GM23338 (cell line): ENCODE measurements at regions not wholly inside any gene's neighbourhood (a gene's known extent, or its start where the extent isn't known, plus 50 kb on each side); places are given as distances from the start of the nearest gene placed in this dataset.

ENCODE experiments used
- ATAC-seq: fragments of 200-7000 bp; cut with Tn5 transposase; 3 replicates; pipeline ENCODE4 v1.9.1; 2020
- DNase-seq: peaks from one replicate; pipeline ENCODE4 v3.0.0-alpha.2; 2015; ENCODE audit warnings: low spot score
- H2AFZ ChIP-seq: fragments of 200-600 bp; sonication (generic); 2 replicates; pipeline ENCODE4 v1.8.0; 2016; ENCODE audit warnings: antibody characterized with exemption, mild to moderate bottlenecking, moderate library complexity
- H3F3A ChIP-seq: fragments of 200-600 bp; sonication (generic); replicated peaks from 2 replicates; pipeline ENCODE4 v1.8.0; 2017; ENCODE audit warnings: antibody characterized with exemption, mixed run types, low read depth
- H3K27ac ChIP-seq: fragments of 200-600 bp; sonication (generic); 2 replicates; pipeline ENCODE4 v1.6.1; 2016; ENCODE audit warnings: low read depth
- H3K27me3 ChIP-seq: fragments of 200-600 bp; sonication (generic); 2 replicates; pipeline ENCODE4 v1.8.0; 2016; ENCODE audit warnings: mild to moderate bottlenecking, mixed run types, moderate library complexity; ENCODE audit not compliant: insufficient read depth
- H3K36me3 ChIP-seq: fragments of 200-600 bp; sonication (generic); 2 replicates; pipeline ENCODE4 v1.8.0; 2016; ENCODE audit warnings: mild to moderate bottlenecking; ENCODE audit not compliant: insufficient read depth
- H3K4me1 ChIP-seq: fragments of 200-600 bp; sonication (generic); 2 replicates; pipeline ENCODE4 v1.8.0; 2016; ENCODE audit warnings: mild to moderate bottlenecking, moderate library complexity; ENCODE audit not compliant: insufficient read depth
- H3K4me2 ChIP-seq: fragments of 200-600 bp; sonication (generic); 2 replicates; pipeline ENCODE4 v1.7.1; 2017; ENCODE audit warnings: mixed run types
- H3K4me3 ChIP-seq: fragments of 200-600 bp; sonication (generic); 2 replicates; pipeline ENCODE4 v1.6.1; 2016; ENCODE audit warnings: mixed run types
- H3K79me2 ChIP-seq: fragments of 200-600 bp; sonication (generic); replicated peaks from 2 replicates; pipeline ENCODE4 v1.8.0; 2017; ENCODE audit warnings: mild to moderate bottlenecking; ENCODE audit not compliant: insufficient read depth
- H3K9me2 ChIP-seq: fragments of 200-600 bp; sonication (generic); 2 replicates; pipeline ENCODE4 v1.8.0; 2017; ENCODE audit not compliant: insufficient read depth
- H4K20me1 ChIP-seq: fragments of 200-600 bp; sonication (generic); replicated peaks from 2 replicates; pipeline ENCODE4 v1.8.0; 2017; ENCODE audit warnings: mild to moderate bottlenecking; ENCODE audit not compliant: insufficient read depth
- H3K27ac Mint-ChIP-seq: 2 replicates; pipeline ENCODE4 v1.8.0; 2020; ENCODE audit warnings: inconsistent platforms, mild to moderate bottlenecking, moderate library complexity, mixed read lengths
- H3K27me3 Mint-ChIP-seq: 3 replicates; pipeline ENCODE4 v1.8.0; 2022; ENCODE audit warnings: low read depth, mild to moderate bottlenecking, moderate library complexity, mixed read lengths, inconsistent platforms; ENCODE audit not compliant: insufficient read depth, poor library complexity
- H3K36me3 Mint-ChIP-seq: 3 replicates; pipeline ENCODE4 v1.8.0; 2021; ENCODE audit warnings: low read depth, mild to moderate bottlenecking, inconsistent platforms, moderate library complexity, mixed read lengths
- H3K4me1 Mint-ChIP-seq: 3 replicates; pipeline ENCODE4 v1.8.0; 2020; ENCODE audit warnings: mild to moderate bottlenecking, inconsistent platforms, mixed read lengths
- H3K4me3 Mint-ChIP-seq: 3 replicates; pipeline ENCODE4 v1.8.0; 2021; ENCODE audit warnings: moderate library complexity, mild to moderate bottlenecking, inconsistent platforms, mixed read lengths
- H3K9me3 Mint-ChIP-seq: 3 replicates; pipeline ENCODE4 v1.8.0; 2020; ENCODE audit warnings: moderate library complexity, mild to moderate bottlenecking, inconsistent platforms, mixed read lengths
- CREB1 ChIP-seq: fragments of 250-450 bp; sonication (Bioruptor Pico); IDR thresholded peaks from 2 replicates; pipeline ENCODE4 v1.5.0; 2020; ENCODE audit warnings: low read depth, mild to moderate bottlenecking, moderate library complexity
- ETS1 ChIP-seq: IDR thresholded peaks from 2 replicates; pipeline ENCODE4 v1.6.1; 2016; ENCODE audit warnings: antibody characterized with exemption
- EZH2phosphoT487 ChIP-seq: fragments of 200-600 bp; sonication (generic); IDR thresholded peaks from one replicate; pipeline ENCODE4 v1.8.1; 2018; ENCODE audit warnings: antibody characterized with exemption; ENCODE audit not compliant: unreplicated experiment
- JUNB ChIP-seq: IDR thresholded peaks from one replicate; pipeline ENCODE4 v1.6.1; 2016; ENCODE audit warnings: antibody characterized with exemption; ENCODE audit not compliant: unreplicated experiment
- NANOG ChIP-seq: IDR thresholded peaks from 2 replicates; pipeline ENCODE4 v1.6.1; 2016; ENCODE audit warnings: antibody characterized with exemption, borderline replicate concordance
- POLR2AphosphoS5 ChIP-seq: IDR thresholded peaks from 2 replicates; pipeline ENCODE4 v1.6.1; 2016; ENCODE audit warnings: antibody characterized with exemption, low read depth
- REST ChIP-seq: IDR thresholded peaks from one replicate; pipeline ENCODE4 v1.6.1; 2018; ENCODE audit warnings: antibody characterized with exemption; ENCODE audit not compliant: unreplicated experiment
- ZNF114 ChIP-seq: fragments of 250-450 bp; sonication (Bioruptor Pico); IDR thresholded peaks from 2 replicates; pipeline ENCODE4 v1.5.0; 2020; ENCODE audit warnings: mild to moderate bottlenecking, moderate library complexity
- ZNF331 ChIP-seq: fragments of 250-450 bp; sonication (Bioruptor Pico); IDR thresholded peaks from 2 replicates; pipeline ENCODE4 v1.5.0; 2020; ENCODE audit warnings: low read depth, mild to moderate bottlenecking, moderate library complexity
- ZNF462 ChIP-seq: fragments of 250-450 bp; sonication (Bioruptor Pico); IDR thresholded peaks from 2 replicates; pipeline ENCODE4 v1.5.0; 2020; ENCODE audit warnings: mild to moderate bottlenecking, moderate library complexity

GRCh38 chr10:61225939-61226338, 227.2 kb downstream of the TMEM26 start:
- Mint-ChIP-seq H3K4me3 (no peak overlapping the region), H3K36me3 (peaks cover 8% of the 10 kb centered on the region), H3K27me3 (no peaks in the 10 kb centered on the region), H3K4me1 (no peaks in the 10 kb centered on the region), H3K27ac (no peak overlapping the region), H3K9me3 (peaks cover 25% of the 10 kb centered on the region)
- Histone ChIP-seq H3K4me3 (no peak overlapping the region), H3K27ac (no peak overlapping the region), H3K4me2 (no peak overlapping the region), H4K20me1 (no peaks in the 10 kb centered on the region), H2AFZ (no peak overlapping the region), H3K9me2 (peaks cover 3% of the 10 kb centered on the region), H3K79me2 (no peaks in the 10 kb centered on the region), H3K36me3 (no peaks in the 10 kb centered on the region), H3K4me1 (no peaks in the 10 kb centered on the region), H3F3A (no peaks in the 10 kb centered on the region), H3K27me3 (no peaks in the 10 kb centered on the region)
- TF ChIP-seq ZNF462 (CRISPR knock-in tag) (no peak), REST (no peak), ETS1 (no peak), ZNF331 (CRISPR knock-in tag) (no peak), POLR2AphosphoS5 (no peak), EZH2phosphoT487 (no peak), JUNB (no peak), ZNF114 (CRISPR knock-in tag) (no peak), NANOG (no peak), CREB1 (CRISPR knock-in tag) (no peak)
- ATAC-seq (no peak), DNase-seq (no peak)
